K562 (cell line): ENCODE measurements at regions not wholly inside any gene's neighbourhood (a gene's known extent, or its start where the extent isn't known, plus 50 kb on each side); places are given as distances from the start of the nearest gene placed in this dataset.

Source experiments
- ATAC-seq: fragments of 200-7000 bp; cut with Tn5 transposase; 3 replicates; pipeline ENCODE4 v1.9.1; 2020; ENCODE audit warnings: moderate library complexity
- BruUV-seq: library from RNA; stranded (reverse); fragments of 400-500 nt; replicated peaks from 2 replicates; lab custom pipeline; 2021; lab: Mats Ljungman, UMichigan
- CTCF ChIA-PET: fragments of 300-600 bp; formaldehyde crosslinking; extraction: SDS; loops from one replicate; lab custom pipeline; 2021; ENCODE audit warnings: low intra/inter-chr PET ratio; lab: Yijun Ruan, JAX
- POLR2A ChIA-PET: fragments of 300-600, 350-650 bp; sonication (Branson Sonifier 250); formaldehyde crosslinking; extraction: SDS; loops from one replicate; lab custom pipeline; 2021; ENCODE audit warnings: antibody characterized with exemption, inconsistent platforms; lab: Yijun Ruan, JAX
- DNase-seq, 4 experiments: peaks; one replicate each; pipeline versions ENCODE4 v3.0.0 to v3.0.0-alpha.2; 2011 to 2018; ENCODE audit warnings: low spot score in 3 of 4, mixed read lengths in 3 of 4; ENCODE audit errors: extremely low read depth in 1 of 4
- FAIRE-seq: peaks from 2 replicates; lab custom pipeline; 2011; peaks lifted over from hg19 to GRCh38; lab: Jason Lieb, UNC
- H2AFZ ChIP-seq: 2 replicates; pipeline ENCODE4 v1.6.0; 2011; ENCODE audit warnings: low read depth, low read length, control low read depth, inconsistent platforms
- H3K27ac ChIP-seq: fragments of 200-600 bp; 3 replicates; pipeline ENCODE4 v1.8.0; 2011; ENCODE audit warnings: low read depth, mild to moderate bottlenecking, control low read depth, inconsistent platforms, low read length, moderate library complexity, mixed read lengths; ENCODE audit errors: extremely low read depth
- H3K27me3 ChIP-seq, 2 experiments: fragments of 300-600 bp in 1 of 2; 2 replicates in 1 of 2; 3 replicates in 1 of 2; pipeline versions ENCODE4 v1.6.0 to v1.8.0; 2011; ENCODE audit warnings: inconsistent platforms in 2 of 2, low read length in 2 of 2, mild to moderate bottlenecking in 1 of 2, mixed read lengths in 1 of 2, moderate library complexity in 1 of 2; ENCODE audit not compliant: control insufficient read depth in 2 of 2, insufficient read depth in 2 of 2
- H3K36me3 ChIP-seq: fragments of 300-600 bp; 3 replicates; pipeline ENCODE4 v1.8.0; 2011; ENCODE audit warnings: mild to moderate bottlenecking, low read length, inconsistent platforms; ENCODE audit not compliant: control insufficient read depth, insufficient read depth
- H3K4me1 ChIP-seq, 2 experiments: fragments of 200-600 bp in 1 of 2; replicated peaks in 1 of 2; 2 replicates in 1 of 2; 3 replicates in 1 of 2; pipeline versions ENCODE4 v1.5.1 to v1.8.0; 2011; ENCODE audit warnings: inconsistent platforms in 2 of 2, low read length in 2 of 2, mild to moderate bottlenecking in 1 of 2, mixed read lengths in 1 of 2, moderate library complexity in 1 of 2; ENCODE audit not compliant: control insufficient read depth in 2 of 2, insufficient read depth in 2 of 2
- H3K4me2 ChIP-seq: 2 replicates; pipeline ENCODE4 v1.6.1; 2011; ENCODE audit warnings: low read length, control low read depth, inconsistent platforms, mixed read lengths; ENCODE audit not compliant: insufficient read depth
- H3K4me3 ChIP-seq: fragments of 200-600 bp; sonication (generic), shearing (Covaris generic); 2 replicates; pipeline ENCODE4 v1.5.1; 2016; ENCODE audit warnings: control low read depth, inconsistent platforms
- H3K79me2 ChIP-seq: fragments of 200-600 bp; 3 replicates; pipeline ENCODE4 v1.8.0; 2011; ENCODE audit warnings: low read length, inconsistent platforms; ENCODE audit not compliant: control insufficient read depth, insufficient read depth
- H3K9ac ChIP-seq, 2 experiments: 2 replicates each; pipeline versions ENCODE4 v1.6.0 to v1.6.1; 2011; ENCODE audit warnings: low read depth in 2 of 2, low read length in 2 of 2, control low read depth in 1 of 2, inconsistent platforms in 1 of 2, mild to moderate bottlenecking in 1 of 2, mixed read lengths in 1 of 2; ENCODE audit not compliant: insufficient read depth in 1 of 2
- H3K9me1 ChIP-seq: one replicate; pipeline ENCODE4 v1.6.0; 2011; ENCODE audit warnings: inconsistent platforms, mild to moderate bottlenecking, low read length, moderate library complexity; ENCODE audit not compliant: control insufficient read depth, insufficient read depth
- H3K9me3 ChIP-seq: replicated peaks from 2 replicates; pipeline ENCODE4 v1.5.1; 2011; ENCODE audit warnings: low read depth, low read length, inconsistent platforms; ENCODE audit not compliant: control insufficient read depth, insufficient read depth
- H4K20me1 ChIP-seq: replicated peaks from 2 replicates; pipeline ENCODE4 v1.6.1; 2011; ENCODE audit warnings: low read length, inconsistent platforms, mixed read lengths; ENCODE audit not compliant: control insufficient read depth, insufficient read depth
- CBX3 ChIP-seq, 2 experiments: IDR thresholded peaks; 1 replicate in 1 of 2; 2 replicates in 1 of 2; pipeline ENCODE4 v1.6.1; 2012; ENCODE audit warnings: inconsistent platforms in 2 of 2, low read length in 2 of 2, borderline replicate concordance in 1 of 2, control low read depth in 1 of 2
- CGGBP1 ChIP-seq: fragments of 250-450 bp; sonication (Bioruptor Pico); IDR thresholded peaks from 2 replicates; pipeline ENCODE4 v1.9.0; 2021; ENCODE audit warnings: mild to moderate bottlenecking
- COPS2 ChIP-seq: fragments of 450-650 bp; conservative IDR thresholded peaks from 2 replicates; pipeline ENCODE4 v1.6.1; 2016; ENCODE audit warnings: mild to moderate bottlenecking, moderate library complexity
- E2F3 ChIP-seq: fragments of 250-450 bp; sonication (Bioruptor Pico); IDR thresholded peaks from 2 replicates; pipeline ENCODE4 v1.4.0; 2020; ENCODE audit warnings: mild to moderate bottlenecking
- E2F6 ChIP-seq, 2 experiments: IDR thresholded peaks; 2 replicates each; pipeline ENCODE4 v1.6.1; 2011; ENCODE audit warnings: borderline replicate concordance in 1 of 2, control low read depth in 1 of 2, low read depth in 1 of 2, low read length in 1 of 2, mild to moderate bottlenecking in 1 of 2, mixed read lengths in 1 of 2, moderate library complexity in 1 of 2; ENCODE audit not compliant: insufficient read depth in 1 of 2, insufficient read length in 1 of 2, poor library complexity in 1 of 2, severe bottlenecking in 1 of 2; ENCODE audit errors: extremely low read depth in 1 of 2
- EP300 ChIP-seq: IDR thresholded peaks from 2 replicates; pipeline ENCODE4 v1.6.1; 2012; ENCODE audit warnings: low read length, improper control_type of control experiment
- EZH2 ChIP-seq: IDR thresholded peaks from 2 replicates; pipeline ENCODE4 v1.6.1; 2012; ENCODE audit warnings: low read depth, mild to moderate bottlenecking, inconsistent platforms, low read length, borderline replicate concordance
- HDGF ChIP-seq: fragments of 450-650 bp; IDR thresholded peaks from 2 replicates; pipeline ENCODE4 v1.6.1; 2016
- HNRNPH1 ChIP-seq: fragments of 200-400 bp; formaldehyde crosslinking; optimal IDR thresholded peaks from 2 replicates; pipeline ENCODE3; 2017; ENCODE audit warnings: low read depth, mild to moderate bottlenecking, low read length, moderate library complexity
- MCM3 ChIP-seq: fragments of 450-650 bp; IDR thresholded peaks from 2 replicates; pipeline ENCODE4 v1.6.1; 2016
- MEF2A ChIP-seq: IDR thresholded peaks from 2 replicates; pipeline ENCODE4 v1.6.1; 2011; ENCODE audit warnings: low read depth, mild to moderate bottlenecking, low read length, moderate library complexity; ENCODE audit not compliant: control insufficient read depth
- NFIX ChIP-seq: fragments of 250-450 bp; sonication (Bioruptor Pico); IDR thresholded peaks from 2 replicates; pipeline ENCODE4 v1.4.0; 2020; ENCODE audit warnings: low read depth, mild to moderate bottlenecking, moderate library complexity
- PML ChIP-seq: IDR thresholded peaks from 2 replicates; pipeline ENCODE4 v1.6.1; 2012; ENCODE audit warnings: low read length, inconsistent platforms
- SMARCA4 ChIP-seq: fragments of 450-650 bp; IDR thresholded peaks from 2 replicates; pipeline ENCODE4 v1.6.1; 2016
- SNRNP70 ChIP-seq: fragments of 200-400 bp; formaldehyde crosslinking; optimal IDR thresholded peaks from 2 replicates; pipeline ENCODE3; 2017; ENCODE audit warnings: low read depth, low read length
- TAF1 ChIP-seq: IDR thresholded peaks from 2 replicates; pipeline ENCODE4 v1.6.1; 2011; ENCODE audit warnings: mild to moderate bottlenecking, low read length, moderate library complexity; ENCODE audit not compliant: insufficient read depth, control insufficient read depth, severe bottlenecking; ENCODE audit errors: extremely low read depth
- ZBTB8A ChIP-seq: fragments of 450-650 bp; IDR thresholded peaks from 2 replicates; pipeline ENCODE4 v1.6.1; 2018; ENCODE audit warnings: mild to moderate bottlenecking, moderate library complexity; ENCODE audit not compliant: partially characterized antibody
- ZNF785 ChIP-seq: fragments of 250-450 bp; sonication (Bioruptor Pico); IDR thresholded peaks from 2 replicates; pipeline ENCODE4 v1.4.0; 2020; ENCODE audit warnings: mild to moderate bottlenecking
- WGBS: fragments of 100-300 bp; shearing (Covaris generic); methylation state at CpG from one replicate; pipeline ENCODE4 v1.1.6; 2016; ENCODE audit warnings: low coverage, mixed read lengths; ENCODE audit not compliant: insufficient coverage; ENCODE audit errors: missing lambda C conversion rate; 5-methylcytosine and 5-hydroxymethylcytosine counted together
- in situ Hi-C: fragments of 300-500 bp; cut with MboI; formaldehyde crosslinking; loops from 4 replicates; pipeline ENCODE4 v1.15.0; 2018; ENCODE audit warnings: inconsistent platforms, mixed read lengths
- intact Hi-C: fragments of 100-400 bp; cut with micrococcal nuclease; formaldehyde crosslinking; loops from 2 replicates; pipeline ENCODE4 v1.14.2; 2022

GRCh38 chr1:199124351-199124750, 485.5 kb downstream of the PTPRC start:
- Histone ChIP-seq H2AFZ (no peak overlapping the region), H3K4me3 (no peak overlapping the region), H3K9me3 (peaks cover 2% of the 10 kb centered on the region; the same call in 1 of the 2 replicates), H3K4me1 (no peaks in the 10 kb centered on the region), H3K36me3 (no peaks in the 10 kb centered on the region), H3K79me2 (no peaks in the 10 kb centered on the region), H3K9me1 (no peaks in the 10 kb centered on the region), H3K4me2 (no peak overlapping the region)
- no peak for ATAC-seq
- POLR2A ChIA-PET = no interaction called here
- no peak for DNase-seq
- in situ Hi-C loops = no loop called here
- BruUV-seq = no TSS peak
- no peak for TF ChIP-seq HDGF
- no peak for TF ChIP-seq ZBTB8A
- no peak for TF ChIP-seq EP300
- no peak for TF ChIP-seq ZNF785 (CRISPR knock-in tag)
- no peak for TF ChIP-seq EZH2
- no peak for TF ChIP-seq E2F3 (CRISPR knock-in tag)
- no peak for TF ChIP-seq MCM3
- TF ChIP-seq COPS2 = no peak
- TF ChIP-seq NFIX (CRISPR knock-in tag) = no peak
- no peak for TF ChIP-seq TAF1
- TF ChIP-seq CBX3 (IDR thresholded peaks at IDR 0.05; ENCODE audit: borderline replicate concordance in 1 of 2, low read length in 2 of 2) = no peak
- TF ChIP-seq MEF2A = no peak
- no peak for TF ChIP-seq SNRNP70
- TF ChIP-seq HNRNPH1 = no peak
- TF ChIP-seq SMARCA4 = no peak
- TF ChIP-seq PML = no peak
- no peak for TF ChIP-seq CGGBP1
- no peak for TF ChIP-seq E2F6 (IDR thresholded peaks at IDR 0.05; ENCODE audit: borderline replicate concordance in 1 of 2, extremely low read depth in 1 of 2, insufficient read depth in 1 of 2, insufficient read length in 1 of 2, low read depth in 1 of 2, low read length in 1 of 2, poor library complexity in 1 of 2, severe bottlenecking in 1 of 2)
- TF ChIP-seq, all 486 proteins: peak for 0
- intact Hi-C loops = no loop called here
- Histone ChIP-seq H3K9ac (no peak overlapping the region), H3K27me3 (no peaks in the 10 kb centered on the region), H4K20me1 (no peaks in the 10 kb centered on the region), H3K27ac (no peak overlapping the region)
- FAIRE-seq = no peak
- CTCF ChIA-PET = interaction anchor here (0.6 kb wide), 1 partner anchor 230 kb away, joined by 3 read pairs; no protein-coding TSS in a partner anchor
- WGBS = 0% methylated on average over 1 of the region's 1 CpG
